Bronchial epithelial cell (primary cell): ENCODE measurements at regions not wholly inside any gene's neighbourhood (a gene's known extent, or its start where the extent isn't known, plus 50 kb on each side); places are given as distances from the start of the nearest gene placed in this dataset.
"Not testable (repeated sequence)": the region's sequence is repeated elsewhere in the genome, so short reads cannot be mapped to it uniquely, and the experiment has no call there.

ENCODE experiments used
- DNase-seq: peaks from one replicate; pipeline ENCODE4 v3.0.0-alpha.2; 2010; ENCODE audit warnings: low read depth
- FAIRE-seq: peaks from 2 replicates; lab custom pipeline; 2011; peaks lifted over from hg19 to GRCh38; lab: Jason Lieb, UNC
- H3K27me3 ChIP-seq: 2 replicates; pipeline ENCODE4 v1.5.1; 2011; ENCODE audit warnings: low read length; ENCODE audit not compliant: control insufficient read depth, insufficient read depth
- H3K36me3 ChIP-seq: 2 replicates; pipeline ENCODE4 v1.5.1; 2011; ENCODE audit warnings: low read length; ENCODE audit not compliant: control insufficient read depth, insufficient read depth
- H3K4me3 ChIP-seq: 2 replicates; pipeline ENCODE4 v1.5.1; 2011; ENCODE audit warnings: mild to moderate bottlenecking, low read depth, low read length, control low read depth
- TF ChIP-seq, protein P1 (sequence below): IDR thresholded peaks from 2 replicates; pipeline ENCODE4 v1.5.1; 2011; ENCODE audit warnings: mild to moderate bottlenecking, moderate library complexity, low read length, control low read depth, inconsistent platforms; ENCODE audit not compliant: insufficient read depth, severe bottlenecking

DNA sequence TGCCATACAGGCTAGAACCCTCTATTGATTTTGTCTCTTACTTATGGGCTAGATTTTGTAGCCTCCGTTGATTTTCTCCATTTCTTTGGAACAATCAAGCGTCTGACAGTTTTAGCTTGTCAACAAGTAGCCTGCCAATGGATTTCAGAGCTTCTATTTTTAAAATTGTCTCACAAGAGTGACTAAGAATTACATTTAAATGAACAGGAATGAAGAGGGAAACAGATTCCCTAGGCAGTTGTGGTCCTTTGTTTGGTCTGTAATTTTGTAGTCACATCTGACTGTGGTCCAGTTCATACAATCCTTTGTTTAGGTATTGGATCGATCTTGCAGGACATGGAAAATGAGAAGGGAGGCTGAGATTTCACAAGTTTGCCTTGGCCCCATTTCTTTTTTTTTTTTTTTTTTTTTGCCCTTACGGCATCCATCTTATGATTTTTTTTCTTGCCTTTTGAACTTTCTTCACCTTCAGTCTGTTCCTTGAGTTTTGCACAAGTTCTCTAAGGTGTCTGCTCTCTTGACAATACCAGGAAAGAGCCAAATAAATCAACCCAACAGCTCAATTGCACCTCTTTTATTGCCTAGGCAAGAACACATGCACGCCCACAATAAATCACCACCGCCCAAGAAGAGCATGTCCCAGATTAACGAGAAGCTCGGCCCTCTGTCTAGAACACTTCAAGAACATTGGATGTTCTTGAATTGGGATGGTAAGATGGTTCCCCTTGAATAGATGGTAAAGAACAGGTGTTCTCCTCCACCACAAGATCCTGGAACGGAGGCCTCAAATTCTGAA is 86.5 kb upstream of the EGFL6 start:
- TF ChIP-seq, protein P1, sequence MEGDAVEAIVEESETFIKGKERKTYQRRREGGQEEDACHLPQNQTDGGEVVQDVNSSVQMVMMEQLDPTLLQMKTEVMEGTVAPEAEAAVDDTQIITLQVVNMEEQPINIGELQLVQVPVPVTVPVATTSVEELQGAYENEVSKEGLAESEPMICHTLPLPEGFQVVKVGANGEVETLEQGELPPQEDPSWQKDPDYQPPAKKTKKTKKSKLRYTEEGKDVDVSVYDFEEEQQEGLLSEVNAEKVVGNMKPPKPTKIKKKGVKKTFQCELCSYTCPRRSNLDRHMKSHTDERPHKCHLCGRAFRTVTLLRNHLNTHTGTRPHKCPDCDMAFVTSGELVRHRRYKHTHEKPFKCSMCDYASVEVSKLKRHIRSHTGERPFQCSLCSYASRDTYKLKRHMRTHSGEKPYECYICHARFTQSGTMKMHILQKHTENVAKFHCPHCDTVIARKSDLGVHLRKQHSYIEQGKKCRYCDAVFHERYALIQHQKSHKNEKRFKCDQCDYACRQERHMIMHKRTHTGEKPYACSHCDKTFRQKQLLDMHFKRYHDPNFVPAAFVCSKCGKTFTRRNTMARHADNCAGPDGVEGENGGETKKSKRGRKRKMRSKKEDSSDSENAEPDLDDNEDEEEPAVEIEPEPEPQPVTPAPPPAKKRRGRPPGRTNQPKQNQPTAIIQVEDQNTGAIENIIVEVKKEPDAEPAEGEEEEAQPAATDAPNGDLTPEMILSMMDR, result no peak
- Histone ChIP-seq H3K4me3 (no peak overlapping the region), H3K36me3 (no peaks in the 10 kb centered on the region), H3K27me3 (no peaks in the 10 kb centered on the region)
- DNase-seq, result no peak
- no peak for FAIRE-seq

DNA sequence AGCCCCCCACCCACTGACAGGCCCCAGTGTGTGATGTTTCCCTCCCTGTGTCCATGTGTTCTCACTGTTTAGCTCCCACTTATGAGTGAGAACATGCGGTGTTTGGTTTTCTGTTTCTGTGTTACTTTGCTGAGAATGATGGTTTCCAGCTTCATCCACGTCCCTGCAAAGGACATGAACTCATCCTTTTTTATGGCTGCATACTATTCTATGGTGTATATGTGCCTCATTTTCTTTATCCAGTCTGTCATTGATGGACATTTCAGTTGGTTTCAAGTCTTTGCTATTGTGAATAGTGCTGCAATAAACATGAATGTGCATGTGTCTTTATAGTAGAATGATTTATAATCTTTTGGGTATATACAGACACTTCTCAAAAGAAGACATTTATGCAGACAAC is 88.6 kb upstream of the EGFL6 start:
- not testable (repeated sequence) for FAIRE-seq, DNase-seq

DNA sequence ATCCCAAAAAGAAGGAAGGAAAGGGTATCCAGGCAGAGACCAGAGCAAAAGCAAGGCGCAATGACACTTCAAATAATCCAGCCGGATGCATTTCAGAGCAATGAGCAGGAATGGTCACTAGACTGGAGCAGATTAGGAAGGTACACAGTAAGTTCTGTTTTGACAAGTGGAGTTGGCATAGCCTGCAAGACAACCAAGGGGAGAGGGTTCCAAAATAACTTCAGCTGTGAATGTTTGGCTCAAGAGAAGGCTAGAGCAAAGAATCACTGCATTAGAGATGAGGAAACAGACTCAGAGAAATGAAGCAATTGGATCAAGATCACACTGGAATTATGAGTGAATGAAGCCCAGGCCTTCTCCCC is 90.0 kb upstream of the EGFL6 start:
- Histone ChIP-seq H3K36me3 (no peaks in the 10 kb centered on the region), H3K4me3 (no peak overlapping the region), H3K27me3 (no peaks in the 10 kb centered on the region)
- TF ChIP-seq, protein P1, result no peak
- FAIRE-seq (peak; percentile 47), DNase-seq (no peak)

More for the DNA sequence above, 88.6 kb upstream of the EGFL6 start:
- not testable (repeated sequence) for H3K36me3 ChIP-seq, H3K27me3 ChIP-seq, H3K4me3 ChIP-seq

DNA sequence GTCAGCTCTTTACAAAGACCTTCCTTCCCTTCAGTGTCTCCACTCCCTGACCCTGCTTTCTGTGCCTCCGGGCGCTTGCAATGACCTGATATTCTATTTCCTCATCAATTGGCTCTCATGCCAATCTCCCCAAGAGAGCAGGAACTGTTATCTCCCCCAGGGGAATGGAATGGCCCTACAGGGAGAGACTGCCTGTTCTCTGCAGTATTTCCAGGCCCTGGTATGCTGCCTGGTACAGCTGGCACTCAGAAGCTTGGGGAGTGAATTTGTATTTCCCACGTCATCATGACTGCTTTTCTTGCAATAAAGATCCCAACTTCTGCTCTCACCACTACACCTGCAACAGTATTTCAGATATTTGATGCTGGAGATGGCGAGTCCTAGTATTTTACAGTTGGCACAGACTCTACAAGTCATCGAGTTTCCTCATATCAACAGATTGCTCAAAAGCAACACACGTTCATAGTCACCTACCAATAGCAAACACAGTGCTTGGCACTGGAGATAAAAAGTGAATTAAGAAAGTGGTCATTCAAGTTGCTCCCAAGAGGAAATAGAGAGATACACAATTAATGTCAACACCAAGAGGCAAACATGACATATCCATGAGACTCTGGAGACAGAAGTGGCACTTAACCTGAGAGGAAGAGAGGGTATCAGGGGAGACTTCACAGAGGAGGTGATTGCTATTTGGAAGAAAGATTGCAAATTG is 90.5 kb upstream of the EGFL6 start:
- FAIRE-seq (peak; percentile 84), DNase-seq (no peak)
- H3K4me3 ChIP-seq, result no peak overlapping the region
- no peaks in the 10 kb centered on the region for H3K36me3 ChIP-seq
- no peaks in the 10 kb centered on the region for H3K27me3 ChIP-seq
- TF ChIP-seq, protein P1, result no peak

DNA sequence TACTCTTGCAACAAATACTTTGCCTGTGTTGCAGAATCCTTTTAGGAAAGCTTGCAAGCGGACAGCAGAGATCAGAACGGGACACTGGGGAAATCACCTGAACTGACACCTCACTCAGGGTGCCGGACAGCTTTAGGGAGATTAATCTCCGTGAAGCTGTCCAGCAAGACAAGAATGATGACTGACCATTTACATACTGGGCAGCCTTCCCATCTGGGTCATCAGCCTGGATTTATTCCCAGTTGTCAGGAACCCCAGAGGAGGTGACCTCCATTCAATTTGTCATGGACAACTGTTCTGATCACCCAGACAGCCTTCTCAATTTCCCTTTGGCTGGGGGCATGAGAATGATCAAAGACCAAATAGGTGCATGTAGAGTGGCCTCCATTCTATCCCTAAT is 93.0 kb upstream of the EGFL6 start:
- Histone ChIP-seq H3K27me3 (no peaks in the 10 kb centered on the region), H3K36me3 (no peaks in the 10 kb centered on the region), H3K4me3 (no peak overlapping the region)
- TF ChIP-seq, protein P1, result no peak
- DNase-seq (no peak), FAIRE-seq (no peak)

DNA sequence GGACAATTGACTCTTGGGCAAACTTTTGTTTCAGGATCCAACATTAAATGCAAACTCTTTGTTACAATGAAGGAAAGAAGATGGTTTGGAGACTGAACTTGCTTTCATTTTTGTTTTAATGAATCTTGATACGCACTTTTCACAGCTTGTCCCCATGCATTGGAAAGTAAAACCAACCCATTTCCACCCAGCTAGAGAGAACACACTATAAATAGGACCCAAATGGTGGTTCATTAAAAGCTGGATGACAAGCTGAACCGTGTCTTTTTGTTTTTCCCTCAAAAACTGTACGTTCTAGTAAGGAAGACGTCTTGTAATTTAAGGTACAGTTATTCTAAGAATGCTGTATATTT is 95.3 kb upstream of the EGFL6 start:
- no peak overlapping the region for H3K4me3 ChIP-seq

More for the DNA sequence above, 95.3 kb upstream of the EGFL6 start:
- Histone ChIP-seq H3K27me3 (no peaks in the 10 kb centered on the region), H3K36me3 (no peaks in the 10 kb centered on the region)
- FAIRE-seq (no peak), DNase-seq (no peak)
- TF ChIP-seq, protein P1, result no peak
